ENCODE measurements at regions not wholly inside any gene's neighbourhood (a gene's known extent, or its start where the extent isn't known, plus 50 kb on each side); places are given as distances from the start of the nearest gene placed in this dataset.

DNA sequence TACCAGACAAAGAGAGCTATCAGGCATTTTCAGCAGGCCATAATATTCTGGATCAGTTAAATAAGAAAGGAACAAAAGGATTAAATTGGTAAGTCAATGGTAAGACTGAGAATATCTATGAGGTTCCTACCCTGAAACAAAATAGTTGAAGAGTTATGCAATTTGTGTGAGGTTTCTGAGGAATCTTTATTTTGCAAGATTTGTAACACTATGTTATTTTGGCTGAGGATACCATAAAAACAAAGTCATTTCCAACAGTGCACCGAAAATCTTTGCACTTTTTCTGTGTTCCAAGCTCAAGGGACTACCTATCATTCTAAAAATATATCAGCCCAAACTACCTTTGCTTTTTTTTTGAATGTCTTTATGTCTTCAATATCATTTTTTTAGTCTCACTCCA, 383.3 kb upstream of the CITED2 start:
- no peaks in the 10 kb centered on the region for H3K9me3 ChIP-seq
- peak overlapping the region; percentile 77 to 93 (median 89) for H3K27ac ChIP-seq
- intact Hi-C loops (cut with DNase I; ENCODE audit: low total_unique reads): loop anchor here (10.0 kb wide), 1 partner anchor 623 kb away; the partner anchor contains the start of gene HECA
- peak; percentile 8 to 34 for ATAC-seq
- H3K27me3 ChIP-seq: no peaks in the 10 kb centered on the region
- H3K4me3 ChIP-seq: peak overlapping the region in 2 of 4 donors; percentile 6 to 17
- no peaks in the 10 kb centered on the region for H3K36me3 ChIP-seq
- DNase-seq: no peak
- H3K4me1 ChIP-seq: peaks cover 79 to 80% of the 10 kb centered on the region in 2 donors
- in situ Hi-C loops (cut with MboI; ENCODE audit: low sequenced_read_pairs in 4 of 4): loop anchor here in 3 of 4 donors (25.0 kb wide), 3 partner anchors 370 to 520 kb away; no protein-coding TSS in a partner anchor
- TF ChIP-seq, protein P1, sequence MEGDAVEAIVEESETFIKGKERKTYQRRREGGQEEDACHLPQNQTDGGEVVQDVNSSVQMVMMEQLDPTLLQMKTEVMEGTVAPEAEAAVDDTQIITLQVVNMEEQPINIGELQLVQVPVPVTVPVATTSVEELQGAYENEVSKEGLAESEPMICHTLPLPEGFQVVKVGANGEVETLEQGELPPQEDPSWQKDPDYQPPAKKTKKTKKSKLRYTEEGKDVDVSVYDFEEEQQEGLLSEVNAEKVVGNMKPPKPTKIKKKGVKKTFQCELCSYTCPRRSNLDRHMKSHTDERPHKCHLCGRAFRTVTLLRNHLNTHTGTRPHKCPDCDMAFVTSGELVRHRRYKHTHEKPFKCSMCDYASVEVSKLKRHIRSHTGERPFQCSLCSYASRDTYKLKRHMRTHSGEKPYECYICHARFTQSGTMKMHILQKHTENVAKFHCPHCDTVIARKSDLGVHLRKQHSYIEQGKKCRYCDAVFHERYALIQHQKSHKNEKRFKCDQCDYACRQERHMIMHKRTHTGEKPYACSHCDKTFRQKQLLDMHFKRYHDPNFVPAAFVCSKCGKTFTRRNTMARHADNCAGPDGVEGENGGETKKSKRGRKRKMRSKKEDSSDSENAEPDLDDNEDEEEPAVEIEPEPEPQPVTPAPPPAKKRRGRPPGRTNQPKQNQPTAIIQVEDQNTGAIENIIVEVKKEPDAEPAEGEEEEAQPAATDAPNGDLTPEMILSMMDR (IDR thresholded peaks at IDR 0.05 in 4 of 5, conservative IDR thresholded peaks at IDR 0.05 in 1 of 5): no peak
- no peak for TF ChIP-seq POLR2A (IDR thresholded peaks at IDR 0.05)

DNA sequence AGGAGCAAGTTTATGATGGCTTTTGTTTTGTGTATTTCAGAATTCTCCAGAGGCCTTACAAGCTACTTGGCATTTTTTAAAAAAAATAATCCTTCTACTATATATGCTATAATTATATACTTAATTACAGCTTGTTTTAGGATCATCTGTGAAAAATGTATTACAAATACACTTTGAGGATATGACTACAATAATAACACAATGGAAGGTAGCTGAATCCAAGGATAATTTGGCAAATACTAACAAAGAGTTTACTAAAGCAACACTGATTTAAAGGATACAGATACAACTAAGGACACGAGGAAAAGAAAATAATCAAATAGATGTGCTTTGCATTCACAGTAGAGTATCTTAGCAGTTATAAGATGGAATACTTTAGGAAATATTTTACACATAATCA, 381.9 kb upstream of the CITED2 start:
- in situ Hi-C loops (cut with MboI; ENCODE audit: low sequenced_read_pairs in 4 of 4): loop anchor here in 3 of 4 donors (25.0 kb wide), 3 partner anchors 369 to 519 kb away; no protein-coding TSS in a partner anchor
- Histone ChIP-seq H3K27me3 (no peaks in the 10 kb centered on the region), H3K36me3 (no peaks in the 10 kb centered on the region), H3K4me1 (peaks cover 70 to 72% of the 10 kb centered on the region in 2 donors), H3K27ac (peak overlapping the region; percentile 77 to 93 (median 89)), H3K9me3 (no peaks in the 10 kb centered on the region), H3K4me3 (no peak overlapping the region)
- ATAC-seq (no peak), DNase-seq (no peak)
- intact Hi-C loops (cut with DNase I; ENCODE audit: low total_unique reads): loop anchor here (10.0 kb wide), 1 partner anchor 622 kb away; the partner anchor contains the start of gene HECA
- no peak for TF ChIP-seq POLR2A (IDR thresholded peaks at IDR 0.05)
- TF ChIP-seq, protein P1 (IDR thresholded peaks at IDR 0.05 in 4 of 5, conservative IDR thresholded peaks at IDR 0.05 in 1 of 5): no peak

DNA sequence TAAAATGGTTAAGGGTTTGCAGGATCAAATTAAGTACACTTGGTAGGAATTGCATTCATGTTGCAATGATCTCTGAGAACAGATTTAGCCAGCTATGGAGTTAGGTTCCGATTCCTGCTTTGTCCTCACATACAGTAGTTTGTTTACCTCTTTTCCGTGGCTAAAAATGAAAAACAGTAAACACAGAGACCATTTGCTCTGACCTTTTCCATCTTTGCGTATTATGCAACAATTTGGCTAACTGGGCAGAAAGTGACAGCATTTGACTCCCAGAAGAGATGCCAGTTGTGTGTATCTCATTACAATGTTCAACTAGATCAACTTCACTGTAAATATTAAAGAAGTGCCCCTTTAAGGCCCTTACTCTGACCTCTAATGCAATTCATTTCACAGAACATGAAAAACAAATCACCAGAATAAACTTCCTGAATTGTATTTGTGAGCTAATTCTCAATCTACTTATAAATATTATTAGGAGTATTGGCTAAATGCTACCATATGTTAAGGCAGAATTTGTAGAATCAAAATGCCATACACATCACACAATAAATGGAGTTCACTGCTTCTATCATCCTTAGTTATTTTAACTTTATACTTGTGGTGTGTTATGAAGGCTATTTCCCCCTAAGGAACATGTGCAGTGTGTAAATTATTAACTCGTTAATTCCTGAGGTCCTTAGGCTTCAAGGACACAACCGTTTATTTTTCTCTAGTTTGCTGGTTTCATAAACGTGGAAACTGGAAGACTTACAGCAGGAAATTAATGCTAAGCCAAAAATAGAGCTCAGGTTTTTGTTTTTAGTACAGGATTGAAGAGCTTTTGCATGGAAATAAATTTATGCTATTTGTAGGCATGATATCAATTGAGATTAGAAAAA, 380.7 kb upstream of the CITED2 start:
- H3K4me1 ChIP-seq: peaks cover 63 to 73% of the 10 kb centered on the region in 2 donors
- in situ Hi-C loops (cut with MboI; ENCODE audit: low sequenced_read_pairs in 4 of 4) (loop anchor here in 3 of 4 donors (25.0 kb wide), 3 partner anchors 368 to 518 kb away; no protein-coding TSS in a partner anchor), intact Hi-C loops (cut with DNase I; ENCODE audit: low total_unique reads) (loop anchor here (10.0 kb wide), 1 partner anchor 620 kb away; the partner anchor contains the start of gene HECA)
- no peak for TF ChIP-seq POLR2A (IDR thresholded peaks at IDR 0.05)
- TF ChIP-seq, protein P1 (IDR thresholded peaks at IDR 0.05 in 4 of 5, conservative IDR thresholded peaks at IDR 0.05 in 1 of 5): no peak
- H3K4me3 ChIP-seq: peak overlapping the region in 1 of 4 donors; percentile 18
- no peaks in the 10 kb centered on the region for H3K27me3 ChIP-seq
- DNase-seq (peak; percentile 15 to 59), ATAC-seq (peak; percentile 65 to 81)
- no peaks in the 10 kb centered on the region for H3K36me3 ChIP-seq
- H3K27ac ChIP-seq: peak overlapping the region; percentile 77 to 93 (median 89)
- no peaks in the 10 kb centered on the region for H3K9me3 ChIP-seq

DNA sequence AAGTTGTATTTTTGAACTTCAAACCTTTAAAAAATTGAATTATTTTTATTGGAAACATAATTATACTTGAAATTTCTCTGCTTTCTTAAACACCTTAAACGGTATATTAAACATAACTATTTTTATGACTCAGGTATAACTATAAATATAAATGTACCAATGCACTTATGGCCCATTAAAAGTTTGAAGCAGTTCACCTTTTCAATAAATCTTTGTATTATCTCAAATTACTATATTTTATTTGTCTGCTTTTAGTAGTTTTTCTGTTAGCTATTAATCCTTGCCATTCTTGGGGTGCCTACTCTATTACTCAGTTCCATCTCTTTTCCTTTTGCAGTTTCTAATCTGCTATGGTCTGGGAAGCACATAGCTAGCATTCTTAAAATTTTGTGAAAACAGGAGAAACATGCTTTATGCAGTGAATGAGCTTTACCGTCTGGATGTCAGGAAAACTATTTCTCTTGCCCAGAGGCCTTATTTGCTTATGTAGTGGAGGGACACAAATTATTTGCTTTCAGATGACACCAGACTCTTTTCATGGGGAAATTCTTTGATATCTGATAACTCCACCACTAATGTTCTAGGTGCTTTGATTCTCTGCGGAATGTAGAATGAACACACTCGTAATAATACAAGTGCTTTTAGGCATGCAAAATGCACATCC, 378.9 kb upstream of the CITED2 start:
- Histone ChIP-seq H3K4me1 (peaks cover 49 to 54% of the 10 kb centered on the region in 2 donors), H3K4me3 (no peak overlapping the region), H3K9me3 (no peaks in the 10 kb centered on the region), H3K36me3 (no peaks in the 10 kb centered on the region), H3K27me3 (no peaks in the 10 kb centered on the region), H3K27ac (peak overlapping the region in 2 of 4 donors; percentile 93)
- TF ChIP-seq, protein P1 (IDR thresholded peaks at IDR 0.05 in 4 of 5, conservative IDR thresholded peaks at IDR 0.05 in 1 of 5): no peak
- no peak for TF ChIP-seq POLR2A (IDR thresholded peaks at IDR 0.05)
- in situ Hi-C loops (cut with MboI; ENCODE audit: low sequenced_read_pairs in 4 of 4) (loop anchor here in 3 of 4 donors (25.0 kb wide), 3 partner anchors 366 to 516 kb away; no protein-coding TSS in a partner anchor), intact Hi-C loops (cut with DNase I; ENCODE audit: low total_unique reads) (loop anchor here (10.0 kb wide), 1 partner anchor 619 kb away; the partner anchor contains the start of gene HECA)
- no peak for ATAC-seq
- DNase-seq: no peak
